ENCODE measurements at regions not wholly inside any gene's neighbourhood (a gene's known extent, or its start where the extent isn't known, plus 50 kb on each side); places are given as distances from the start of the nearest gene placed in this dataset.

DNA sequence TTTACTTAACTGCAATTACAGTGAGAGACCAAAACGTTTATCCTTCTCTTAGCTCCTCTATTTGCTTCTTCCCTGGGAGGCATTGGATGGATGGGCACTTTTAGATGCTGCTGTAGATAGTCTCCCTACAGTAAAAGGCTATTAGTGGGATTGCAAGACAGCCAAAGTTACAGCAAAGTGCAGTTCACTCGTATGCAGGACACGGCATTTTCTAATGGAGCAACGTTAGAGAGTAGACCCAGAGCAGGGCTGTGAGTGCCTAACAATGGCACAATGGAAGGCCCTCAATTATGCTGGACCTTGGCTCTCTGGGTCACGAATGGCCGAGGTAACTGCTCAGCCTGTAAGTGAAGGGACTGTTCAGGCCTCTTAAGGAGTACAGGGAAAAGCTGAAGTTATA is 605.8 kb upstream of the NOX3 start:
- TF ChIP-seq, protein P1, sequence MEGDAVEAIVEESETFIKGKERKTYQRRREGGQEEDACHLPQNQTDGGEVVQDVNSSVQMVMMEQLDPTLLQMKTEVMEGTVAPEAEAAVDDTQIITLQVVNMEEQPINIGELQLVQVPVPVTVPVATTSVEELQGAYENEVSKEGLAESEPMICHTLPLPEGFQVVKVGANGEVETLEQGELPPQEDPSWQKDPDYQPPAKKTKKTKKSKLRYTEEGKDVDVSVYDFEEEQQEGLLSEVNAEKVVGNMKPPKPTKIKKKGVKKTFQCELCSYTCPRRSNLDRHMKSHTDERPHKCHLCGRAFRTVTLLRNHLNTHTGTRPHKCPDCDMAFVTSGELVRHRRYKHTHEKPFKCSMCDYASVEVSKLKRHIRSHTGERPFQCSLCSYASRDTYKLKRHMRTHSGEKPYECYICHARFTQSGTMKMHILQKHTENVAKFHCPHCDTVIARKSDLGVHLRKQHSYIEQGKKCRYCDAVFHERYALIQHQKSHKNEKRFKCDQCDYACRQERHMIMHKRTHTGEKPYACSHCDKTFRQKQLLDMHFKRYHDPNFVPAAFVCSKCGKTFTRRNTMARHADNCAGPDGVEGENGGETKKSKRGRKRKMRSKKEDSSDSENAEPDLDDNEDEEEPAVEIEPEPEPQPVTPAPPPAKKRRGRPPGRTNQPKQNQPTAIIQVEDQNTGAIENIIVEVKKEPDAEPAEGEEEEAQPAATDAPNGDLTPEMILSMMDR (IDR thresholded peaks at IDR 0.05): no peak
- TF ChIP-seq POLR2A (IDR thresholded peaks at IDR 0.05) (no peak), POLR2AphosphoS5 (IDR thresholded peaks at IDR 0.05) (no peak), EP300 (IDR thresholded peaks at IDR 0.05) (no peak)

All from sigmoid colon (tissue), 4 donors.